Activated T-cell treated with anti-CD3 and anti-CD28 coated beads for 48 hours (primary cell): ENCODE measurements at regions not wholly inside any gene's neighbourhood (a gene's known extent, or its start where the extent isn't known, plus 50 kb on each side); places are given as distances from the start of the nearest gene placed in this dataset.
"Not testable (repeated sequence)": the region's sequence is repeated elsewhere in the genome, so short reads cannot be mapped to it uniquely, and the experiment has no call there.

ENCODE experiments used
- DNase-seq: peaks from one replicate; pipeline ENCODE4 v3.0.0-alpha.2; 2020; ENCODE audit warnings: low read depth

GRCh38 chr9:96131825-96132224 is 170.2 kb downstream of the HSD17B3 start:
- DNase-seq = no peak

- DNase-seq = no peak
Measured at GRCh38 chr9:96130970-96131369, 171.0 kb downstream of the HSD17B3 start.

GRCh38 chr9:96129747-96130146 is 172.2 kb downstream of the HSD17B3 start:
- DNase-seq = no peak

GRCh38 chr9:96128880-96129279 is 173.1 kb downstream of the HSD17B3 start:
- DNase-seq = no peak

GRCh38 chr9:96126321-96126881 is 175.6 kb downstream of the HSD17B3 start:
- DNase-seq = no peak

GRCh38 chr9:96125624-96126023 is 176.4 kb downstream of the HSD17B3 start:
- DNase-seq = no peak

GRCh38 chr9:96122751-96123150 is 179.2 kb downstream of the HSD17B3 start:
- no peak for DNase-seq

GRCh38 chr9:96122282-96122681 is 179.7 kb downstream of the HSD17B3 start:
- no peak for DNase-seq

- DNase-seq = no peak
Measured at GRCh38 chr9:96121136-96121535, 180.8 kb downstream of the HSD17B3 start.

GRCh38 chr9:96117398-96118080 is 184.4 kb downstream of the HSD17B3 start:
- DNase-seq = no peak

- DNase-seq = no peak
Measured at GRCh38 chr9:96116275-96117064, 185.5 kb downstream of the HSD17B3 start.

- DNase-seq = no peak
Measured at GRCh38 chr9:96115836-96116235, 186.1 kb downstream of the HSD17B3 start.

- DNase-seq = no peak
Measured at GRCh38 chr9:96113032-96113431, 188.9 kb downstream of the HSD17B3 start.

- no peak for DNase-seq
Measured at GRCh38 chr9:96109680-96110351, 192.2 kb downstream of the HSD17B3 start.

- DNase-seq = no peak
Measured at GRCh38 chr9:96108691-96109380, 193.1 kb downstream of the HSD17B3 start.

- DNase-seq = no peak
Measured at GRCh38 chr9:96107436-96107835, 194.5 kb downstream of the HSD17B3 start.

GRCh38 chr9:96100385-96101300 is 201.3 kb downstream of the HSD17B3 start:
- DNase-seq = no peak

- not testable (repeated sequence) for DNase-seq
Measured at GRCh38 chr9:96090630-96091029, 211.3 kb downstream of the HSD17B3 start.

- DNase-seq = no peak
Measured at GRCh38 chr9:96089452-96090085, 212.4 kb downstream of the HSD17B3 start.

GRCh38 chr9:96088510-96088909 is 213.0 kb downstream of the ERCC6L2 start:
- no peak for DNase-seq
